Stimulated activated CD4-positive, alpha-beta T cell treated with anti-CD3 and anti-CD28 coated beads, Interleukin-1b, Interleukin-23, amount 100 ng/mL, for 48 hours (primary cell): ENCODE measurements at regions not wholly inside any gene's neighbourhood (a gene's known extent, or its start where the extent isn't known, plus 50 kb on each side); places are given as distances from the start of the nearest gene placed in this dataset.
A peak's percentile ranks its signal among the peaks of the same experiment; 100 is the strongest.
"Not testable (repeated sequence)": the region's sequence is repeated elsewhere in the genome, so short reads cannot be mapped to it uniquely, and the experiment has no call there.

Source experiments
- DNase-seq: peaks from one replicate; pipeline ENCODE4 v3.0.0-alpha.2; 2020

DNA sequence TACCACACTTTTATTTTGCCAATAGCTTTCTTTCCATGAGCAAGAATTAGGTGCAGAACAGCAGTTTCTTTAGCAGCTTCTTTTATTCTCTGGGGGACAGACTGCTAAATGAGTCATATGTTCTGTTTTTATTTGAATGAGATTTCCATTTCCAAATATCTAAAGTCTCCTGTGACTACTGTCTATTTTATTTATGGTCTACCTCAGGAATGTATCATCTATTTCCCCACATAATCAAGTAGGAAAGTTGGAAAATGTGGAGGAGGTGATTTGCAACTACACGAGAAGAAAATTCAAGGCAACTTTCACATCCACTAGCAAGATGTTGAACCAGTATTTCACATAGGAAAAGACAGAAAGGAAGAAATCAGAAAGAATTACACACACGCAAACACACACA, 139.9 kb upstream of the MEX3C start:
- DNase-seq = no peak

DNA sequence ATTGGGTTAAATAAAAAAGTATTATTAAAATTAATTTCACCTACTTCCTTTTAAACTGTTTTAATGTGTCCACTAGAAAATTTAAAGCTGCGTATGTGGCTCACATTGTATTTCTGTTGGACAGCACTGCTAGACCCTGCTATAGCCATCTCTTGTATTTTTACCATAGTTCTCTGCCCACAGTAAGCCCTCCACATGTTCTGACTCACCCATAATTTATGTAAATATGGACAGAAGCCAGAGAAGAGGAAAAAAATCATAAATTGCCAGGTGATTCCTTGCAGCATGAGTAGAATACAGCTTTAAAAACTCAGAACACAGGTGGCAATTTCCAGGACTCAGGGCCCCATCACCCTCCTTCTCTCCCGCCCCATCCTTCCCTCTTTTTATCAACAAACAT, 142.4 kb upstream of the MEX3C start:
- no peak for DNase-seq

DNA sequence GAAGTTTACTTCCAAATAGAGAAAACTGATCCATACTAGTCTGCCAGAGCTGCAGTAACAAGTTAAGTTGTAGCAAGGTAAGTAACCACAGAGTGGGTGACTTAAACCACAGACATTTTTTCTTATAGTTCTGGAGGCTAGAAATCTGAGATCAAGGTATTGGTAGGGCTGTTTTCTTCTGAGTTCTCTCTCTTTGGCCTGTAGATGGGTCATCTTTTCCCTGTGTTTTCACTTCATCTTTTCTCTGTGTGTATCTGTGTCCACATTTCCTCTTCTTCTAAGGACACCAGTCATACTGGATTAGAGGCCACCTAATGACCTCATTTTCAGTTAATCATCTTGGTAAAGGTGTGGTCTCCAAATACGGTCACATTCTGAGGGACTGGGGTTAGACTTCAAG, 142.9 kb upstream of the MEX3C start:
- DNase-seq = no peak

DNA sequence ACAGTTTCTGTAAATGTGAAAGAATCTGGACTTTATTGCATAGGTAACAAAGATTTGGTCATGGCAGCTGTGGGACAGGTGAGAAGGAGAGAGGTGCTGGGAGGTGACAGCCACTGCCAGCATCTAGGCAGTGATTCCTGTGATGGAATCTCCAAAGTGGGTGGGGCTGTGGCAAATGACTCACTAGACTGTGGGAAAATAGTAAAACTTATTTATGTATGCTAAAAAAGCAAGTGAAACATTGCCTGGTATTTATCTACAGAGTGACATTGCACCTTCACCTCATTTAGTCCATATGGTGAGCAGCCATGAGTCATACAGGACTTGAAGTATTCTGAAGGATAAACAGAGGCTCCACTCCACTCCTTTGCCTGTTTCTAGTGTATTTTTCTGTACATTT, 145.3 kb upstream of the MEX3C start:
- peak; percentile 8 for DNase-seq

DNA sequence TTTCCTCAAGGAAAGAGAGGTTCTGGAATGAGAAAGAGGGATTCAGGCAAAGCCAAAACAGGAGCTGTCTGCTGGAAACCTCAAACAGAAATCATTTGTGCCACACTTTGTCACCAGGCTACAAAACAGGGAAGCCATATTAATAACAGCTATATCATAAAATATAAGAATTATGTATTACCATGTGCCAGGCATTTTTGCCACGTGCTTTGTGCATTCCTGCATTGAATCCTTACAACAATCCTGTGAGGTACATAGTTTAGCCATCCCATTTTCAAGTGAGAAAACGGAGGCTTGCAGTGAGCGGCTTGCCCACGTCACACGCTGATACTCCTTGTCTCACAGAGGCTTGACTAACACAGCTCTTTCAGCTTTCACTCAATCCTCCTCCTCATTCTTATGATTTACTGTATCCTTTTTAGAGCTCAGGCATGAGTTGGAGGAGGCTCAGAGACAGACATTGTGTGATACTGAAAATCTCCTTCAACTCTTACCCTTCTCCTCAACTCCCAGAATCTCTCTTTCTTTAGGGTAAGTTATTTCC, 148.4 kb upstream of the MEX3C start:
- DNase-seq = no peak

DNA sequence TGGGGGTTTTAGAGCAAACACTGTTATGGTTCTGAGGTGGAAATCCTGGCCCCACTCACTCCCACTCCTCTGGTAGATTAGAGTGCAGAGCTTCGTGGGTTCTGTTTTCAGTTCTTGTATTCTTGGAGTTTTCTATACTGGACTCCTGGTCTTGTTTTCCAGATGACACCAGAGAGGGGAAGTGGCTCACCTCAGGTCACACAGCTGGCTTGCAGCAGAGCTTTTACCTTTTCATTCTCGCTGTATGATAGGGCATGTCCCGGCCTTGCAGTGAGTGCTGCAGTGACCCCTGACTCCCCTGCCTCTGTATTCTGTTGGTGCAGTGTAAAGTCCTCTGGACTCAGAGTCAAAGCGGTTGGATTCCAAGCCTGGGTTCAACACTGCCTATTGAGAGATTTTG, 148.9 kb upstream of the MEX3C start:
- no peak for DNase-seq

DNA sequence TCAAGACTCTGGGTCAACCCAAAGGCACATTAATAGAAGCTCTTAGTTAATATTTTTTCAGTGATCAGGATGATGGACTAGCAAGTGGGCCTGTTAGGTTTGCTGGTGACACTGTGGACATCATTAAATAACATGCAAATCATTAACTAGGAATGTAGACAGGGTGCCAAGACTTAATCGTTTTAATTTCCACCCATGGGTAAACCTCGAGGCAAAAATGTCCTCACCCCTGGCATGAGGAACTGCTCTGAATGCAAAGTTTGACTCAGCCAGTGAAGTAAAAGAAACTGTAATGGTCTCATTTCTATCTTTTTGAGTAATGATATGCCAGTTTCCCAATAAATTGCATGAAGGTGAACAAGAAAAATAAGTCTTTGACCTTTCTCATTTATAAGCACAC, 152.6 kb upstream of the MEX3C start:
- no peak for DNase-seq

DNA sequence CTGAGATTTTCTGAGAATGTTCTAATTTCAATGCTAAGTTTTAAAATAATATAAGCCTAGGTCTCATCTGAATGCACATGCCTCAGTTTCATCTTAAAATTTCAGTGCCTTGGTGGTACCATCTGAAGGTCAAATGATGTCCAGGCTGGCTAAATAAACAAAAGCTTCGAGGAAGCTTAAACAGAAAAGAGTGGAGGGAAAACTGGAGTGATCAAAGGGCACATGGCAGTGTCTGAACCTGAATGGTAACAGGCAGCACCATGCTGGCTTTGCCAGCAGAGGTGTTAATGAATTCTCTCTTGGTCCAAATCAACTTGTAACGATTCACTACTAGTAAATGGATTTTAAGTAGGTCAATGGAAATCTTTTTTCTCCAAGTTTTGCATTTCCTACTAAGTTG, 158.4 kb upstream of the MEX3C start:
- no peak for DNase-seq

DNA sequence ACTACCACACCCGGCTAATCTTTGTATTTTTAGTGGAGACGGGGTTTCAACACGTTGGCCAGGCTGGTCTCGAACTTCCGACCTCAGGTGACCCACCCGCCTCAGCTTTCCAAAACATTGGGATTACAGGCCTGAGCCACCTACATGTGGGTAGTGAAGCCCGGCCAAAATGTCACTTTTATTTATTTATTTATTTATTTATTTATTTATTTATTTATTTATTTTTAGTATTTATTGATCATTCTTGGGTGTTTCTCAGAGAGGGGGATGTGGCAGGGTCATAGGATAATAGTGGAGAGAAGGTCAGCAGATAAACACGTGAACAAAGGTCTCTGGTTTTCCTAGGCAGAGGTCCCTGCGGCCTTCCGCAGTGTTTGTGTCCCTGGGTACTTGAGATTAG, 162.8 kb upstream of the MEX3C start:
- DNase-seq = not testable (repeated sequence)

DNA sequence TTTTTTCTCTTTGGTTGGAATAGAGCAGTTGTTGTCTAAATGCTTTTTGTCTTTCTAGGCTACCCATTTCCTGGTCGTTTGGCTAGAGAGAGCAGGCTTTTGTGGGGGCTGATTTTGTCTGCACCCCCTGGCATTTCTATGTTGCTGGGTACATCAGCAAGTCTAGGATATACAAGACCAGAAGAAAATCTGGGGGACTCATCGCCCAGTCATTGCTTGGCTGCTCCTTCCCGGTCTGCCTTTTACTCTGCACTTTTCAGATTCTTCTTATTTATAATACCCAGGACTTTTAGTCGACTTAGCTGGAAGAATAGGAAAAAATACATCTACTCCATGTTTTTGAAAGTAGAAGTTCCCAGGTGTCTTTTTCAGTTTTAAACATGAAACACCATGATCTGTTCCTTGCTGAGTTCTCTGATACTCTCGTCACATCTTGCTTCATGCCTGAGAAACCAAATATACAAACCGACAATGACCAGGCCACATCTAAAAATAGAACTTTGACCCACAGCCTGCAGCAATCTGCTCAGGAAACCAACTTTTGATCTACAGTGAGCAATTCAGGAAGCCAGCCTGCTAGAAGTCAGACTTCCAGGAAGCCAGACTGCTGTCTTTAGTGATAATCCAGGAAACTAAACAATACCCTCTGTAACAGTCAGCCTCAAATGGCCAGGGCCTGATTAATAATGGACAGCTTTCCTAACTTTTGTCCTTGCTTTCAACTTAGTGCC, 163.8 kb upstream of the MEX3C start:
- no peak for DNase-seq

DNA sequence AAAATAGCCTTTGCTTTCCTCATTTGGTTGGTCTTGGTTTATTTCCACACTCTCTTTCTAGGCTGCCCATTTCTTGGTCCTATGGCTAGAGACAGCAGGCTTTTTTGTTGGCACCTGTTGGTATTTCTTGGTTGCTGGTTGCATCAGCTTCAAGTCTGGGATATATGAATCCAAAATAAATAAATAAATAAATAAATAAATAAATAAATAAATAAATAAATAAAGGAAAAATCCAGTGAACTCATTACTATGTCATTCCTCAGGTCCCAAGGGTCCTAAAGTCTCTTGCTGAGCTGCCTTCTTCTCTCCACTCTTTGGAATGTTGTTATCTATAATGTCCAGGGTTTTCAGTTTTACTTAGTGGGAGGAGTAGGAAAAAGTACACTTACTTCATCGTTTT, 165.9 kb upstream of the MEX3C start:
- DNase-seq = no peak

DNA sequence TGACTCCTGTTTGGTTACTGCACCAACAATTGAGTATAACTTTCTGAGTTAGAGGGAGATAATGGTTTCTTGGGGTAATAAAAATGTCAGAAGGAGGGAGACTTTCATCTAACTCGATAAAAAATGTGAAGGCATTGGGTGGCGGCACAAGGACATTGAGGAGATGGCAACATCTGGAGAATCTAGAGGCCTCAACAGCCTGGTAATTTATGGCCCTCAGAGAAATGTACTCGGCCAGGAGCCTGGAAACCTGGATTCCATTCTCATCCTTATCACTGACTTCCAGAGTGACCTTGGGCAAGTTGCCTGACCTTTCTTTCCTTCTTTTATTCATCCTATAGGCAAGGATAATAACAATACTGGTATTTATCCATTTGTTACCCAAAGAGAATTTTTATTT, 173.5 kb upstream of the MEX3C start:
- no peak for DNase-seq

DNA sequence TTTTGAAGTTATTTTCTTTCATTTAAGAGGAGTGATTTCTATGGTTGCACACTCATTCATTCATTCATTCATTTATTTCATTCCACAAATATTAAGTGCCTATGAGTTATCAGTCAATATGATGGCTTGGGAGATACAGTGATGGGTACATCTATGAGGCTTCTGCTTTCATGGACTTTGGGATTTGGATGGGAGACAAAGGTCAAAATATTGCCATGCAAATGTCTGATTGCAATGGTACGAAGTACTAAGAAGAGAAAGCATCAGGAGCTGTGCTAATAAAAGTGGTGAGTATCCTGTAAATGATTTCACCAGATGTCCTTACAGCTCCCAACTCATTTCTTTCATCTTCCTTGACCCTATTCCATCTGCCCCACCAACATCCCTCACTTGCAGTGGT, 174.4 kb upstream of the MEX3C start:
- no peak for DNase-seq

DNA sequence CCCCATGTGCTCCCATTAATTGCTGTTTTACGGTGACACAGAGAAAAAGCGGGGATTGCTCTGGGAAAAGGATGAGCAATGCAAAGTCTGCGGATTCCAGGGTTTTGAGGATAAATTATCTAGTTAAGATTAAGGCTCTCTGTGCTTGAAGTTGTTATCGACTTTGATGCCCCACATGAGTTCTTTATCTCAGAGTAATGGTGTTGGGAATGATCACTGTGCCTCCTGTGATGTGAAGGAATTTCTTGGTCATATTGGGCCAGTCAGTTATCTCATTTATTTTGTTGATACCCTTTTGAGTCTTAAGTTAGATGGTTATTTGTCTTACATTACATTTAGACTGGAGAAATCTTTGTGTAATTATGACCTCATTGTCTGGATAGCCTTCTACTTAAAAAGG, 184.6 kb upstream of the MEX3C start:
- no peak for DNase-seq

DNA sequence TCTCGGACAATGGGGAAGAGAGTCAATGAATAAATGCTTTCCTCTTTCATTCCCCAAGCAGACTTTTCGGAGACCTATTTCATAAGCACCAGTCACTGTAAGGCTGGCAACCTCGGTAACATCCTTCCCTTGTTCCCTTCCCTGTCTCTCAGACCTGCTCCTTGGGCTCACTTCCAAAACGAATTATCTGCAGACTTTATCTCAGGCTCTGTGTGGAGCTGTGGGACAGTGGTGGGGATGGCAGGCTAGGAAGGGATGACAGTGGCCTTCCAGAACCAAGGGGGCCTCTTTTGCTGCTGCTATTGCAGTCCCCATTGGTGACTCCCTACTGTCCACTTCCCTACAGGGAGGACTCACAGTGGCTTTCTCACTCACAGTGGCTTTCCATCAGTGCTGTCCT, 185.6 kb upstream of the MEX3C start:
- no peak for DNase-seq

DNA sequence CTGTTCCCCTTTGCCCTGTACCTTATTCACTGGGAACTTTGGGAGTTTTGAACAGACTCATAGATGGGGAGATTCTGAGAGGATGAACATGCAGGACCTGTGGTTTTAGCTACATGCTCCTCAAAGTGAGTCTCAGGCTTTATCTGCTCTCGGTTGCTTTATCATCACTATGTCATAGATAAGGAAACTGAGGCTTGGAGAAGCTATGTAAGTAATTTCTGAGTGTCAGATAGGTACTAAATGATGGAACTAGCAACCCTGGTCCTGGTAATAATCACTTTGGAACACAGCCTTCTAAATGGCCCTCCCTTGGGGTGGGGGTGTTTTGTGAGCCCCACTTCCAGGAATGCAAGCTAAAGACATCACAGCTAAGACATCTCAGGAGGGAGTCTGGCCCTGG, 186.2 kb upstream of the MEX3C start:
- DNase-seq = no peak

DNA sequence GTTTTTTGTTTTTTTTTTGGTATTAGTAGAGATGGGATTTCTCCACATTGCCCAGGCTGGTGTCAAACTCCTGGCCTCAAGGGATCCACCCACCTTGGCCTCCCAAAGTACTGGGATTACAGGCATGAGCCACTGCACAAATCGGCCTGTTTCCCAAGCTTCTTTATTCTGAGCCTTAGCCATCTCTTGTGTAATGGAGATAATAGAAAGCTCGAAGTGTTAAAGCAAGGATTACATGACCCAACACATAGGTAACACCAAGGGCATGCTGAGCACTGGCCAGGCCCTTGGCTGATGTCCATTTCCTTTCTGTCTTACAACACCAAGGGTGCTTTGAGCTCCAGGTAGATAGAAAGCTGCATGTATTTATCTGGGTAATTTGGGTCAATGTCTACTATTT, 187.8 kb upstream of the MEX3C start:
- no peak for DNase-seq

DNA sequence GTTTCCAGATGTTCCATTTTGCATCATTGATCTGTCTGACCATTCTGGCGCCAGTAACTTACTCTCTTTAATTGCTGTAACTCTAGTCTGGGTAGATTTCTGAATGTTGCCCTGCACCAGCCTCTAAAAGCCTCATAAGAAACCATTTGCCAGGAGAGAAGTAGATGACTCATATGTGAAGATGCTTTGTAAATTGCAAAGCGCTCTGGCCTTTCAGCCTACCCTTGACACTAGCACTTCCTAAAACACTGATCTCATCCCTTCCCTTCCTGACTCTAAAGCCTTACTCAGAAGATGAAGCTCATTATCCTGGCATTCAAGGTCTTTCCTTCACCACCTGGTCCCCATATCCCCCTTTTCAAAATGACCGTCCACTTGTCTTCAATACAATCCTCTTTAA, 193.2 kb upstream of the MEX3C start:
- no peak for DNase-seq

DNA sequence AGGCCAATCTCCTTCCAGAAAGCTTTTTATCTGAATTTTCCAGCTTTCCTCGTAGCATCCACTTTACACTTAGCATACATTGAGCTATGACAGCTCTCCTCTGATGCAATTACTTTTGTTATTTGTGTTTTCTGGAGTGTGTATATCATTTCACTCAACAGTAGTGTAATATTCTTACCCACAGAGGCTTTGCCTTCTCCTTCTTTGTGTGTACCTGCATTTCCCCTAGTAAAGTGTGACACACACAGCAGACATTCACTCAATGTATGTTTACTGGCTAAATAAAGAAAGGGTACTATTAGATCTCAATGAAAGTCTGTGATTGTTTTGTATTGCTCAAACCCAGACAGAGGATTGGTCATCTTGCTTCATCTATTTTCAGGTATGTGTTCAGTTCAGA, 193.7 kb upstream of the MEX3C start:
- no peak for DNase-seq

DNA sequence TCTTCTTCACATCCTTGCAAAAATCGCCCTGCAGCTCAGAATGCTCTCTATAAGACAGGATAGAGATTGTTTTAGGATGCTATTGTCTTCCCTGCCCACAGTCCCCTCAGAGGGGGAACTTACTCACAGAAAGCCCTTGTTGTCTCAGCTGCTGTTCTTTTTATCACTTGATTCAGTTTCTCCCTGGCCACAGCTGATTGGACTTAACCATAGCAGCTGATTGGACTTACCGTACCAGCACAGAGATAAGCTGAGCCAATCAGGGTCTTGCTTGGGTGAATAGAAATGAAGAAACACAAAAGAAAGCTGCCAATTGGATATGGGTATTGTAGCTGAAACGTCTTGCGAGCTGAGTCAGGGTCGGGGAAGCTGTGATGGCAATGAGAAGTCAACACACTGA, 194.2 kb upstream of the MEX3C start:
- no peak for DNase-seq

DNA sequence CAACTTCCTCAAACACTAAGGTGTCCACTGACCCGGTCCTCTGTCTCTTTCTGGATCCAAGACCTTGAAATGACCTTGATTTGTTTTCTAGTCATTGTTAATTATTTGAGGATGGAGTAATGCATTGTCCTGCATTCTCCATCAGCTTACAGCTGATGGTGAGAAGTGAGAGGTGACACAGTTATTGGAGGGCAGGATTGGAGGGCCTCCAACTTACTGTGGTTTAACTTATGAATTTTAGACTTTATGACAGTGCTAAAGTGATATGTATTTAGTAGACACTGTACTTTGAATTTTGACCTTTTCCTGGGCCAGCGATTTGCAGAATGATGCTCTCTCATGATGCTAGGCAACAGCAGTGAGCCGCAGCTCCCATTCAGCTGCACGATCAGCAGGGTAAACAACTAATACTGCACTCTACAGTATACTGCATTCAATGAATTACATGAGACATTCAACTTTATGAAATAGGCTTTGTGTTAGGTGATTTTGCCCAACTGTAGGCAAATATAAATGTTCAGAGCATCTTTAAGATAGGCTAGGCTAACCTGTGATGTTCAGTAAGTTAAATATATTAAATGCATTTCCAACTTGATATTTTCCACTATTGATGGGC, 200.0 kb upstream of the MEX3C start:
- no peak for DNase-seq

DNA sequence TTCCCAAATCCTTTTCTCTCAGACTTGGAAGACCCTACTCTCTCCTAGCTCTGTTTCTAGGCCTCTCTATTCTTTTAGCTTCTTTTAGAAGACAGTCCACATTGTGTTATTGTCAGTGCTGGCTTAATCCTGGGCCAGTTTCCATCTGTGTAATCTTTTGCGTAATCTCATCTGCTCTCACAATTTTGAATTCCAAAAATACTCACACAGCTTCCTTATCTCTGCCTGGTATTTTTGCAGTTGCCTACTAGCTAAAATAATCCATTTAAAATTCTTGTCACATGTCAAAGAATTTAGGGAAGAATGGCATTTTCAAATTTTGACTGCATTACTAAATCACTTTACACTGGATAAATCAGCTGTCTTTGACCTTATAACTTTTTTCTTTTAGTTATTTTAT, 200.6 kb upstream of the MEX3C start:
- DNase-seq = no peak

DNA sequence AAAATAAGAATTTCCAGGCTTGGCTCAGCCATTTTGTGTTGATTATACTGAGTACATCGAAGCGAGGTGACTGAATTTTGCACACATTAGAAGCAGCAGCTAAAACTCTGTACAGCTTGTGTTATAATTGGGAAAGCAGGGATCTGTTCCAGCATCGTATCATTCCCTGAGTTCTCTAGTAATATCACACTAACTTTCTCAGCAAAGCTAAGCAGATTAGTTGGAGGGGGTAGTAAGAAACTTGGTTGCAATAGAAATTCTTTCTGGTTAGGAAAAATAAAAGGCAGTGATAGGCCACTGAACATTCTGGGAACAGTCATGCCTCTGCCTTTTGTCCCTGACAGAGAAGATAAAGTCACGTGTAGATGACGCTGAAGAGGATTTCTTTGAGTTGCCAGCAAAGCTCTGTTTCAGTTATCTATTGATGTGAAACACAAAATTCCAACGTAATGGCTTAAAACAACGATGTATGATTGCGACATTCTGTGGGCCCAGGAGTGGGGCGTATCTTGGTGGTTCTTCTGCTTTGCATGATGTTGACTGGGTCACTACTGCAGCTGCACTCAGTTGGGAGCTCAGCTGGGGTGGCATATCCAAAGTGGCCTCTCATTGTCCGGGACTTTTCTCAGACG, 202.1 kb upstream of the MEX3C start:
- no peak for DNase-seq

DNA sequence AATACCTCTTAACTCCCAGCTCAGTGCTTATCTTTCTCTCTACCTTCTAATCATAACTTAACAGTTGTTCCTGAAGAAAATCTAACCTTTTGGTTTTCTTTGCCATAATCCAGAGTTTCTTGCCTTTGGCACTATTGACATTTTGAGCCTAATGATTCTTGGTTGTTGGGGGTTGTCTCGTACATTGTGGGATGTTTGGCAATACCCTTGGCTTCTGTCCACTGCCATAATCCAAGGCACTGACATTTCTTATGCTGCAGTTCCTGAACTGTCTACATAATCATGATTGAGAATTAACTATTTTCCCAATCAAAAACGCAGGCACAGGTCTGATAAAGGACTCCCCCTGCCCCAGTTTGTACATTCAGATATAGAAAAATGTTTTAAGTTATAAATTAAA, 203.2 kb upstream of the MEX3C start:
- no peak for DNase-seq

DNA sequence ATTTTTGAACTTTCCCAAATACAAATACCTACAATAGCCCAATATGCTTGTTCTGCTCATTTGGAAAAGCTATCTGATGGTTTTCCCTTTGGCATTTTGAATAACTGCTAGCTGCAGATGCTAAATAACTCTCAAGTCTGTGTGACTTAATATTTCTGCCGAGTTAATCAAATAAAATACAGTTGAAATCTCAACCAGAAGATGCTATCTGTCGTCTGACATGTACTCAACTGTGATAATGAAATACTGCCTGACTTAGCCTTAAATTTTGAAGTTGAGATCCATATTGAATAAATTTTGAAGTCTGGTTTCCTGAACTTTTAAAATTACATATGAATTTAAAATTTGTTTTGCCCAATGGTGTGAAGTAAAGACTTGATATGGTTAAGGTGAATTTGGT, 204.4 kb upstream of the MEX3C start:
- DNase-seq = no peak
